H1 (cell line): ENCODE measurements at regions not wholly inside any gene's neighbourhood (a gene's known extent, or its start where the extent isn't known, plus 50 kb on each side); places are given as distances from the start of the nearest gene placed in this dataset.
A peak's percentile ranks its signal among the peaks of the same experiment; 100 is the strongest.

Source experiments
- CTCF ChIA-PET: fragments of 300-600 bp; sonication (Branson Sonifier 250); formaldehyde crosslinking; loops from one replicate; lab custom pipeline; 2021; ENCODE audit not compliant: partially characterized antibody; lab: Charles Lee
- POLR2A ChIA-PET: fragments of 300-600 bp; sonication (Branson Sonifier 250); formaldehyde crosslinking; loops from one replicate; lab custom pipeline; 2021; ENCODE audit warnings: inconsistent platforms; ENCODE audit not compliant: partially characterized antibody; lab: Charles Lee
- DNase-seq, 2 experiments: peaks; one replicate each; pipeline versions ENCODE4 v3.0.0 to v3.0.0-alpha.2; 2010 to 2022; ENCODE audit warnings: low spot score in 2 of 2, low read depth in 1 of 2, mixed read lengths in 1 of 2
- FAIRE-seq: peaks from 2 replicates; lab custom pipeline; 2011; peaks lifted over from hg19 to GRCh38; lab: Jason Lieb, UNC
- H2AFZ ChIP-seq: 2 replicates; pipeline ENCODE4 v1.8.1; 2012; ENCODE audit warnings: low read length, inconsistent platforms
- H2AK5ac ChIP-seq: 2 replicates; pipeline ENCODE4 v1.6.1; 2013; ENCODE audit warnings: low read depth, low read length
- H2BK120ac ChIP-seq: replicated peaks from 2 replicates; pipeline ENCODE3; 2013; ENCODE audit warnings: low read depth, low read length, inconsistent platforms
- H2BK12ac ChIP-seq: 2 replicates; pipeline ENCODE4 v1.6.1; 2013; ENCODE audit warnings: low read depth, low read length
- H2BK15ac ChIP-seq: 2 replicates; pipeline ENCODE4 v1.6.1; 2013; ENCODE audit warnings: low read length
- H2BK20ac ChIP-seq: 2 replicates; pipeline ENCODE4 v1.6.1; 2013; ENCODE audit warnings: low read length
- H2BK5ac ChIP-seq: 2 replicates; pipeline ENCODE4 v1.6.1; 2013; ENCODE audit warnings: low read depth, low read length
- H3K14ac ChIP-seq: 2 replicates; pipeline ENCODE4 v1.6.1; 2013; ENCODE audit warnings: inconsistent platforms; ENCODE audit not compliant: insufficient read length
- H3K18ac ChIP-seq: 2 replicates; pipeline ENCODE4 v1.6.1; 2013; ENCODE audit warnings: low read length; ENCODE audit errors: extremely low read depth
- H3K23ac ChIP-seq: 2 replicates; pipeline ENCODE4 v1.6.1; 2013; ENCODE audit warnings: inconsistent platforms; ENCODE audit not compliant: insufficient read length
- H3K23me2 ChIP-seq: 2 replicates; pipeline ENCODE4 v1.6.1; 2013; ENCODE audit warnings: low read depth, low read length
- H3K27ac ChIP-seq: 2 replicates; pipeline ENCODE4 v1.6.1; 2011; ENCODE audit warnings: low read depth, low read length, inconsistent platforms
- H3K27me3 ChIP-seq, 4 experiments: replicated peaks in 1 of 4; 1 replicate in 1 of 4; 2 replicates in 3 of 4; pipeline versions ENCODE4 v1.6.1 to v1.8.1; 2011 to 2013; ENCODE audit warnings: low read length in 3 of 4, mild to moderate bottlenecking in 3 of 4, inconsistent platforms in 2 of 4, mixed read lengths in 2 of 4, moderate library complexity in 1 of 4; ENCODE audit not compliant: control insufficient read depth in 3 of 4, insufficient read depth in 3 of 4; ENCODE audit errors: extremely low read depth in 1 of 4
- H3K36me3 ChIP-seq, 4 experiments: 2 replicates each; pipeline versions ENCODE4 v1.6.1 to v1.8.1; 2011 to 2013; ENCODE audit warnings: mild to moderate bottlenecking in 4 of 4, low read length in 3 of 4, moderate library complexity in 2 of 4, control low read depth in 1 of 4, inconsistent platforms in 1 of 4; ENCODE audit not compliant: insufficient read depth in 4 of 4, control insufficient read depth in 2 of 4
- H3K4ac ChIP-seq: replicated peaks from 2 replicates; pipeline ENCODE3; 2013; ENCODE audit warnings: low read length, low read depth, mixed read lengths, inconsistent platforms; ENCODE audit not compliant: insufficient read length
- H3K4me1 ChIP-seq, 4 experiments: replicated peaks in 1 of 4; 1 replicate in 1 of 4; 2 replicates in 3 of 4; pipeline versions ENCODE4 v1.6.1 to v1.8.1; 2011 to 2013; ENCODE audit warnings: low read length in 3 of 4, inconsistent platforms in 2 of 4, mixed read lengths in 1 of 4; ENCODE audit not compliant: insufficient read depth in 4 of 4, control insufficient read depth in 3 of 4
- H3K4me2 ChIP-seq, 2 experiments: 2 replicates each; pipeline versions ENCODE4 v1.6.1 to v1.8.1; 2011 to 2013; ENCODE audit warnings: low read depth in 2 of 2, low read length in 2 of 2, control low read depth in 1 of 2, inconsistent platforms in 1 of 2, mild to moderate bottlenecking in 1 of 2; ENCODE audit not compliant: insufficient read depth in 1 of 2
- H3K4me3 ChIP-seq, 4 experiments: fragments of 200-600, 300-600 bp in 1 of 4; sonication (generic), shearing (Covaris generic), sonication (Bioruptor Twin) in 1 of 4; 2 replicates each; pipeline versions ENCODE4 v1.5.1 to v1.8.1; 2011 to 2016; ENCODE audit warnings: low read length in 4 of 4, low read depth in 3 of 4, control low read depth in 2 of 4, inconsistent platforms in 2 of 4, mild to moderate bottlenecking in 2 of 4, mixed read lengths in 1 of 4, moderate library complexity in 1 of 4; ENCODE audit not compliant: insufficient read depth in 2 of 4; ENCODE audit errors: extremely low read depth in 1 of 4
- H3K56ac ChIP-seq: replicated peaks from 2 replicates; pipeline ENCODE3; 2013; ENCODE audit warnings: low read depth, mild to moderate bottlenecking, mixed read lengths, low read length, inconsistent platforms; ENCODE audit not compliant: insufficient read length
- H3K79me1 ChIP-seq: 2 replicates; pipeline ENCODE4 v1.6.1; 2013; ENCODE audit warnings: low read depth, low read length, control low read depth
- H3K79me2 ChIP-seq, 2 experiments: 2 replicates each; pipeline versions ENCODE4 v1.6.1 to v1.8.1; 2012 to 2013; ENCODE audit warnings: low read length in 2 of 2, mild to moderate bottlenecking in 2 of 2, inconsistent platforms in 1 of 2; ENCODE audit not compliant: insufficient read depth in 2 of 2, control insufficient read depth in 1 of 2
- H3K9ac ChIP-seq, 4 experiments: replicated peaks in 1 of 4; 1 replicate in 1 of 4; 2 replicates in 3 of 4; pipeline versions ENCODE4 v1.6.1 to v1.8.1; 2011 to 2013; ENCODE audit warnings: low read depth in 3 of 4, low read length in 3 of 4, control low read depth in 2 of 4, mild to moderate bottlenecking in 2 of 4, moderate library complexity in 2 of 4, inconsistent platforms in 1 of 4; ENCODE audit errors: extremely low read depth in 1 of 4
- H3K9me3 ChIP-seq, 2 experiments: 2 replicates each; pipeline versions ENCODE4 v1.6.1 to v1.8.1; 2012 to 2013; ENCODE audit warnings: mild to moderate bottlenecking in 2 of 2, moderate library complexity in 2 of 2, control low read depth in 1 of 2, inconsistent platforms in 1 of 2, low read depth in 1 of 2, low read length in 1 of 2, mixed read lengths in 1 of 2; ENCODE audit not compliant: insufficient read depth in 2 of 2
- H4K20me1 ChIP-seq, 2 experiments: replicated peaks in 1 of 2; 2 replicates each; pipeline versions ENCODE3 to v1.8.1; 2011 to 2013; ENCODE audit warnings: inconsistent platforms in 2 of 2, low read length in 2 of 2, mild to moderate bottlenecking in 1 of 2; ENCODE audit not compliant: insufficient read depth in 2 of 2, control insufficient read depth in 1 of 2
- H4K5ac ChIP-seq: 2 replicates; pipeline ENCODE4 v1.6.1; 2013; ENCODE audit warnings: low read length, low read depth, mixed read lengths, inconsistent platforms; ENCODE audit not compliant: insufficient read length
- H4K8ac ChIP-seq: 2 replicates; pipeline ENCODE4 v1.8.0; 2013; ENCODE audit warnings: mild to moderate bottlenecking, moderate library complexity, low read length, inconsistent platforms; ENCODE audit not compliant: insufficient read depth; ENCODE audit errors: extremely low read depth
- H4K91ac ChIP-seq: replicated peaks from 2 replicates; pipeline ENCODE3; 2013; ENCODE audit warnings: low read length, mixed read lengths, inconsistent platforms; ENCODE audit not compliant: insufficient read length
- CBX5 ChIP-seq: fragments of 300-800, 300-1000 bp; sonication (generic); IDR thresholded peaks from 2 replicates; pipeline ENCODE4 v1.7.1; 2016; ENCODE audit warnings: antibody characterized with exemption, low read length, low read depth
- CBX8 ChIP-seq: fragments of 300-800, 300-1000 bp; sonication (generic); IDR thresholded peaks from 2 replicates; pipeline ENCODE4 v1.7.1; 2016; ENCODE audit warnings: low read depth, low read length, borderline replicate concordance
- CHD2 ChIP-seq: IDR thresholded peaks from 2 replicates; pipeline ENCODE4 v1.6.1; 2012; ENCODE audit warnings: low read length, improper control_type of control experiment
- CTBP2 ChIP-seq: IDR thresholded peaks from 2 replicates; pipeline ENCODE4 v1.7.0; 2011; ENCODE audit warnings: borderline replicate concordance, mild to moderate bottlenecking, moderate library complexity, mixed read lengths, low read length; ENCODE audit not compliant: insufficient read depth, insufficient read length
- EZH2 ChIP-seq: fragments of 200-600 bp; sonication (generic); IDR thresholded peaks from 2 replicates; pipeline ENCODE4 v1.7.1; 2012; ENCODE audit warnings: low read depth, mild to moderate bottlenecking, moderate library complexity, low read length, inconsistent platforms; ENCODE audit not compliant: severe bottlenecking
- JUN ChIP-seq: IDR thresholded peaks from 2 replicates; pipeline ENCODE4 v1.6.1; 2011; ENCODE audit warnings: low read depth, mild to moderate bottlenecking, improper control_type of control experiment, low read length
- MAX ChIP-seq: IDR thresholded peaks from 2 replicates; pipeline ENCODE4 v1.6.1; 2012; ENCODE audit warnings: inconsistent platforms
- RBBP5 ChIP-seq: IDR thresholded peaks from 2 replicates; pipeline ENCODE4 v1.7.1; 2012; ENCODE audit warnings: low read depth, mild to moderate bottlenecking, inconsistent platforms, low read length, moderate library complexity, borderline replicate concordance
- RXRA ChIP-seq: IDR thresholded peaks from 2 replicates; pipeline ENCODE4 v1.6.1; 2011; ENCODE audit warnings: low read depth, mild to moderate bottlenecking, low read length, moderate library complexity; ENCODE audit not compliant: insufficient read depth
- SRF ChIP-seq: IDR thresholded peaks from 2 replicates; pipeline ENCODE4 v1.6.1; 2011; ENCODE audit warnings: mild to moderate bottlenecking, low read depth, low read length, moderate library complexity
- WGBS, 2 experiments: shearing (Covaris generic) in 1 of 2; methylation state at CpG; one replicate each; pipeline versions ENCODE4 v1.1.6 to v1.1.7; 2013 to 2015; ENCODE audit warnings: low lambda C conversion rate in 2 of 2, mixed read lengths in 2 of 2, inconsistent platforms in 1 of 2, low coverage in 1 of 2, missing lambda C conversion rate in 1 of 2; ENCODE audit not compliant: insufficient replicate concordance in 2 of 2, insufficient coverage in 1 of 2, insufficient read length in 1 of 2; ENCODE audit errors: extremely low coverage in 1 of 2, missing lambda C conversion rate in 1 of 2; 5-methylcytosine and 5-hydroxymethylcytosine counted together

- H3K9me3 ChIP-seq, result no peaks in the 10 kb centered on the region
- POLR2A ChIA-PET, result no interaction called here
- peak overlapping the region; percentile 6; the same call in 1 of the 2 replicates for H2BK12ac ChIP-seq
- H4K20me1 ChIP-seq, result peaks cover 0 to 13% of the 10 kb centered on the region in 2 experiments
- H3K27me3 ChIP-seq, result no peaks in the 10 kb centered on the region
- H3K18ac ChIP-seq, result 0 out of 2 replicates have a peak overlapping the region, but pooled peaks have one; percentile 13
- H2AFZ ChIP-seq, result no peak overlapping the region
- no peak overlapping the region for H3K14ac ChIP-seq
- peaks cover 5 to 30% (median 21%) of the 10 kb centered on the region in 4 experiments for H3K4me1 ChIP-seq
- H3K56ac ChIP-seq, result no peak overlapping the region
- H3K79me1 ChIP-seq, result peaks cover 20% of the 10 kb centered on the region
- peaks cover 0 to 22% (median 13%) of the 10 kb centered on the region in 4 experiments; a peak in 5 of 8 replicates for H3K36me3 ChIP-seq
- H4K5ac ChIP-seq, result no peak overlapping the region
- H3K23me2 ChIP-seq, result peaks cover 5% of the 10 kb centered on the region; the same call in 1 of the 2 replicates
- no peak for FAIRE-seq
- CTCF ChIA-PET, result interaction anchor here (1.0 kb wide), 1 partner anchor 346 kb away, joined by 3 read pairs; no protein-coding TSS in a partner anchor
- H4K8ac ChIP-seq, result no peak overlapping the region
- 89% methylated on average over 8 of the region's 8 CpGs; no CpG with 5 or more reads in 1 of the 2 experiments for WGBS, 2 experiments
- H2BK20ac ChIP-seq, result no peak overlapping the region; the same call in 1 of the 2 replicates
- no peak overlapping the region for H3K23ac ChIP-seq
- H2BK15ac ChIP-seq, result peak overlapping the region; percentile 65; the same call in 1 of the 2 replicates
- no peak overlapping the region for H2BK120ac ChIP-seq
- peak overlapping the region; percentile 97 for H2AK5ac ChIP-seq
- no peak overlapping the region for H3K4me3 ChIP-seq
- H3K4ac ChIP-seq, result no peak overlapping the region
- TF ChIP-seq RXRA, result no peak
- no peak for TF ChIP-seq CHD2
- no peak for TF ChIP-seq SRF
- no peak for TF ChIP-seq MAX
- no peak for TF ChIP-seq RBBP5
- no peak for TF ChIP-seq CTBP2
- no peak for TF ChIP-seq CBX5
- TF ChIP-seq CBX8, result no peak
- no peak for TF ChIP-seq JUN
- no peak for TF ChIP-seq EZH2
- TF ChIP-seq, all 59 proteins: peak for 0
- H4K91ac ChIP-seq, result peak overlapping the region; percentile 55
- H3K4me2 ChIP-seq, result no peak overlapping the region
- no peak overlapping the region for H3K9ac ChIP-seq
- H2BK5ac ChIP-seq, result peak overlapping the region; percentile 82
- peaks cover 0 to 10% of the 10 kb centered on the region in 2 experiments; a peak in 1 of 4 replicates for H3K79me2 ChIP-seq
- no peak for DNase-seq
- H3K27ac ChIP-seq, result no peak overlapping the region
These were observed 135.4 kb downstream of the NCOR2 start for GRCh38 chr12:124431971-124432370.
